LNCAP (cell line): ENCODE measurements at regions not wholly inside any gene's neighbourhood (a gene's known extent, or its start where the extent isn't known, plus 50 kb on each side); places are given as distances from the start of the nearest gene placed in this dataset.

Experiments used
- CTCF ChIP-seq: fragments of 450-650 bp; IDR thresholded peaks from 2 replicates; pipeline ENCODE4 v1.5.1; 2017; ENCODE audit warnings: mild to moderate bottlenecking

- TF ChIP-seq CTCF = no peak
Measured at GRCh38 chr10:25877296-25877695, 56.7 kb upstream of the MYO3A start.
